Mesodermal cell (in vitro differentiated cells): ENCODE measurements at regions not wholly inside any gene's neighbourhood (a gene's known extent, or its start where the extent isn't known, plus 50 kb on each side); places are given as distances from the start of the nearest gene placed in this dataset.
A peak's percentile ranks its signal among the peaks of the same experiment; 100 is the strongest.
"Not testable (repeated sequence)": the region's sequence is repeated elsewhere in the genome, so short reads cannot be mapped to it uniquely, and the experiment has no call there.

Experiments
- H3K27ac ChIP-seq: 2 replicates; pipeline ENCODE4 v1.7.0; 2013; ENCODE audit warnings: mild to moderate bottlenecking, low read depth, low read length, moderate library complexity; ENCODE audit not compliant: severe bottlenecking
- H3K36me3 ChIP-seq: 2 replicates; pipeline ENCODE4 v1.7.1; 2013; ENCODE audit warnings: mild to moderate bottlenecking, low read length, moderate library complexity; ENCODE audit not compliant: control insufficient read depth, insufficient read depth
- H3K4me1 ChIP-seq: one replicate; pipeline ENCODE4 v1.7.1; 2013; ENCODE audit warnings: mild to moderate bottlenecking, low read length; ENCODE audit not compliant: insufficient read depth, control insufficient read depth, poor library complexity, severe bottlenecking
- H3K4me3 ChIP-seq: 2 replicates; pipeline ENCODE4 v1.7.0; 2013; ENCODE audit warnings: low read length, control low read depth, mild to moderate bottlenecking; ENCODE audit not compliant: insufficient read depth, poor library complexity, severe bottlenecking; ENCODE audit errors: extremely low read depth
- H3K9me3 ChIP-seq: 2 replicates; pipeline ENCODE4 v1.7.1; 2013; ENCODE audit warnings: mild to moderate bottlenecking, low read length, moderate library complexity; ENCODE audit not compliant: control insufficient read depth
- WGBS, 2 experiments: methylation state at CpG; one replicate each; pipeline ENCODE4 v1.1.5; 2013; ENCODE audit warnings: missing lambda C conversion rate in 2 of 2; ENCODE audit not compliant: insufficient coverage in 2 of 2; 5-methylcytosine and 5-hydroxymethylcytosine counted together

GRCh38 chr13:96934889-96935489 lies 59.3 kb downstream of the OXGR1 start:
- 88% methylated on average over 5 of the region's 6 CpGs; no CpG with 5 or more reads in 1 of the 2 experiments for WGBS, 2 experiments
- H3K9me3 ChIP-seq = no peaks in the 10 kb centered on the region

GRCh38 chr13:96925916-96926628 lies 68.2 kb downstream of the OXGR1 start:
- no peaks in the 10 kb centered on the region for H3K4me1 ChIP-seq
- H3K4me3 ChIP-seq = no peak overlapping the region
- 67 to 87% methylated on average over 3 of the region's 4 CpGs for WGBS, 2 experiments
- H3K9me3 ChIP-seq = no peaks in the 10 kb centered on the region
- no peak overlapping the region for H3K27ac ChIP-seq
- H3K36me3 ChIP-seq = no peaks in the 10 kb centered on the region

More at GRCh38 chr13:96934889-96935489, 59.3 kb downstream of the OXGR1 start:
- Histone ChIP-seq H3K4me1 (no peaks in the 10 kb centered on the region), H3K4me3 (no peak overlapping the region), H3K36me3 (no peaks in the 10 kb centered on the region), H3K27ac (no peak overlapping the region)

- Histone ChIP-seq H3K36me3 (no peaks in the 10 kb centered on the region), H3K4me3 (no peak overlapping the region), H3K9me3 (no peaks in the 10 kb centered on the region), H3K4me1 (no peaks in the 10 kb centered on the region), H3K27ac (no peak overlapping the region)
- 77 to 85% methylated on average over 1 of the region's 2 CpGs for WGBS, 2 experiments
These were observed 68.8 kb downstream of the OXGR1 start for GRCh38 chr13:96925477-96925876.

- H3K36me3 ChIP-seq, H3K27ac ChIP-seq, H3K4me1 ChIP-seq, H3K9me3 ChIP-seq, H3K4me3 ChIP-seq: not testable (repeated sequence)
- 87 to 94% methylated on average over 8 to 9 of the region's 12 CpGs for WGBS, 2 experiments
These were observed 75.2 kb downstream of the OXGR1 start for GRCh38 chr13:96918861-96919631.

- Histone ChIP-seq H3K27ac (no peak overlapping the region), H3K9me3 (no peaks in the 10 kb centered on the region), H3K4me1 (peaks cover 4% of the 10 kb centered on the region), H3K36me3 (no peaks in the 10 kb centered on the region), H3K4me3 (no peak overlapping the region)
- WGBS, 2 experiments = 67 to 82% methylated on average over 1 to 2 of the region's 2 CpGs
These were observed 90.0 kb downstream of the OXGR1 start for GRCh38 chr13:96904232-96904631.

GRCh38 chr13:96903085-96903484 lies 91.2 kb downstream of the OXGR1 start:
- Histone ChIP-seq H3K4me1 (peaks cover 10% of the 10 kb centered on the region), H3K27ac (no peak overlapping the region), H3K4me3 (no peak overlapping the region), H3K9me3 (no peaks in the 10 kb centered on the region), H3K36me3 (no peaks in the 10 kb centered on the region)
- WGBS, 2 experiments = no CpG with 5 or more reads among the region's 2 CpGs

GRCh38 chr13:96900986-96901385 lies 93.3 kb downstream of the OXGR1 start:
- Histone ChIP-seq H3K27ac (peak overlapping the region; percentile 44), H3K36me3 (no peaks in the 10 kb centered on the region), H3K4me3 (no peak overlapping the region), H3K9me3 (no peaks in the 10 kb centered on the region), H3K4me1 (peaks cover 10% of the 10 kb centered on the region)
- WGBS, 2 experiments = 35 to 49% methylated on average over 3 to 4 of the region's 4 CpGs

GRCh38 chr13:96899946-96900345 lies 94.3 kb downstream of the OXGR1 start:
- no peaks in the 10 kb centered on the region for H3K9me3 ChIP-seq
- H3K27ac ChIP-seq = no peak overlapping the region
- no peaks in the 10 kb centered on the region for H3K36me3 ChIP-seq
- peaks cover 10% of the 10 kb centered on the region for H3K4me1 ChIP-seq
- H3K4me3 ChIP-seq = no peak overlapping the region

GRCh38 chr13:96898646-96899254 lies 95.5 kb downstream of the OXGR1 start:
- Histone ChIP-seq H3K36me3 (no peaks in the 10 kb centered on the region), H3K4me1 (peaks cover 10% of the 10 kb centered on the region), H3K9me3 (no peaks in the 10 kb centered on the region), H3K27ac (peak overlapping the region; percentile 83), H3K4me3 (no peak overlapping the region)
- WGBS, 2 experiments = 45 to 54% methylated on average over 2 to 3 of the region's 6 CpGs

GRCh38 chr13:96898212-96898611 lies 96.1 kb downstream of the OXGR1 start:
- H3K27ac ChIP-seq = peak overlapping the region; percentile 83
- no peaks in the 10 kb centered on the region for H3K36me3 ChIP-seq
- H3K4me3 ChIP-seq = no peak overlapping the region
- peaks cover 10% of the 10 kb centered on the region for H3K4me1 ChIP-seq
- no peaks in the 10 kb centered on the region for H3K9me3 ChIP-seq
